Frontal cortex (tissue), 3 donors: ENCODE measurements at regions not wholly inside any gene's neighbourhood (a gene's known extent, or its start where the extent isn't known, plus 50 kb on each side); places are given as distances from the start of the nearest gene placed in this dataset.

Source experiments
- DNase-seq, 2 donors: peaks; one replicate each; pipeline ENCODE4 v3.0.0; 2012; ENCODE audit warnings: low spot score in 2 of 2
- FAIRE-seq: peaks from 2 replicates; lab custom pipeline; 2012; peaks lifted over from hg19 to GRCh38; lab: Jason Lieb, UNC
- donor health status: control.
- donor health status: control.
- donor health status: control.

DNA sequence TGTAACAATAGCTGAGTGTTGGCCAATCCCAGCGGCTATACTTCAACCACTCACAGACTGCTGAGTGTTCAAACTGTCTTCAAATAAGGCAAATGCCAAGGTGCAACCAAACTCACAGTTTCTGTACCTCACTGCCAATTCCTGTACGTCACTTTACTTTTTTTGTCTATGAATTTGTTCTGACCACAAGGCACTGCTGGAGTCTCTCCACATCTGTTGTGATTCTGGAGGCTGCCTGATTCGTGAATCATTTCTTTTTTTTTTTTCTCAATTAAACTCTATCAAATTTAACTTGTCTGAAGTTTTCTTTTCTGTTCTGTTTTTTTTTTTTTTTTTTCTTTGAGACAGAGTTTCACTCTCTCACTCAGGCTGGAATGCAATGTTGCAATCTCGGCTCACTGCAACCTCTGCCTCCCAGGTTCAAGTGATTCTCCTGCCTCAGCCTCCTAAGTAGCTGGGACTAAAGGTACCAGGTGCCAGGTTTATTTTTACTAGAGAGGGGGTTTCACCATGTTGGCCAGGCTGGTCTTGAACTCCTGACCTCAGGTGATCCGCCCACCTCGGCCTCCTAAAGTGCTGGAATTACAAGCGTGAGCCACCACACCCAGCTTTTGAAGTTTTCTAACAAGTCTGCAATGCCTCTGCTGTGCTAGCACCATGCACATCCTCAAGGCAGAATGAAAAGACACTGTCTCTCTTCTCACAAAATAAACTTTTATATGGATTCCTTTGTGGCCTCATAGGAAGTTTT is 401.7 kb downstream of the IRS2 start:
- FAIRE-seq, result no peak
- DNase-seq, result no peak

DNA sequence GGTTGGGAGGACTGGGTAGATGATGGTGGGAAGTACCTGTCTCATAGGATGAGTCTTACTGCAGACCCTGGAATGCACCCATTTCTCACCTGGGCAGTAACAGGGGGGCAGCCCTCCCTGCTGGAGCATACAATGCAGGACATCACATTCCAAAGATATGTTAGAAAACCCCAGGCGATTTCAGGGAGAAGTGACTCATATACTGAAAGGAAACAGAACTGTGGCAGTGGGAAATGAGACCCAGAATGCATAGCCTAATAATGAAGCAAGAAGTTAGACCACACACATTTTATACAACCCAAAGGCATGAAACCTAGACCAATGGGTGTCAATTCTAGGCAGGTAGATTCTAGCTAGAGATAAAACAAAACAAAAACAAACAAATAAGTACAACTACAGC is 402.7 kb downstream of the IRS2 start:
- no peak for FAIRE-seq
- DNase-seq, result no peak

DNA sequence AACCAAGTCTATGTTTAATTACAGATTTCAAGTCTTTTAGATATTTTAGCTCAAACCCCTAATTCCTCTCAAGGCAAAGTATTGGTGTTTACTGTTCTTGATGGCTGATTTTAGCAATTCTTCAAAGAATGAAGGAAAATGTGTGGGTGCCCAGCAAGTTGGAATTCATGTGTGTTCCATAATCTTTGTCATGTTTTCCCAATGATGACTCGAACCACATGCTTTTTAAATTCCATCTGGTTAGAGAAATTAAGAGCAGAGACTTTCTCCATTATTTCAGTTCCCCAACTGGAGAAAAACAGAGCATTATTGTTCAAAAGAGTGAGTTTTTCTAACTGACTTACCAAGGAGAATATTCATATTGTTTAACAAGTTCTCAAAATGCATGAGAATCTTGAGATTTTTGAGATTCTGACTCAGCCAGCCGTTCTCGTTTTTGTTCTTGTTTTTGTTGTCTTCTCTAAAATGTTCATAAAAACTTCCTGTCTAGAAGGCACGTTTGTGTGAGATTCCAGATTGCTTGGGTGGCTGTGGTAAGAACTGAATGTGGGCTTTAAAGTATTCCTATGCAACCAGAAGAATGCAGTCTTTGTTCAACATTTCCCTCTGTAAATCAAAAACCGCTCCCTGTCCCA is 404.7 kb downstream of the IRS2 start:
- FAIRE-seq, result no peak
- DNase-seq, result no peak

DNA sequence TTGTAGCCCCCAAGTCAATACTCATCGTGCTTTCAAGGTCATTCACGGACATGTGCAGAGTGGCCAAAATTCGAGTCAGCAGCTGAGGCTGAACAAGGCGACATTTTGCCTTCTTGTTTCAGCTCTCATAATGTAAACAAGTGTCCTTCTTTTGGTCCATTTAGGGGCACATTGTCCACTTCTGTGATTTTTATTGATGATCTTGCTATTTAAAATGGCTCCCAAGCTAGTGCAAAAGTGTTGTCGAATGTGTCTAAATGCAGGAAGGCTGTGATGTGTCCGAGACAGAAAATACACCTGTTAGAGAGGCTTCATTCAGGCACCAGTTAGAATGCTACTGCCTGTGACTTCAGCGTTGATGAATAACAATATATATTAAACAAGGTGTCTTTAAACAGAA is 405.9 kb downstream of the IRS2 start:
- no peak for DNase-seq
- FAIRE-seq, result no peak

DNA sequence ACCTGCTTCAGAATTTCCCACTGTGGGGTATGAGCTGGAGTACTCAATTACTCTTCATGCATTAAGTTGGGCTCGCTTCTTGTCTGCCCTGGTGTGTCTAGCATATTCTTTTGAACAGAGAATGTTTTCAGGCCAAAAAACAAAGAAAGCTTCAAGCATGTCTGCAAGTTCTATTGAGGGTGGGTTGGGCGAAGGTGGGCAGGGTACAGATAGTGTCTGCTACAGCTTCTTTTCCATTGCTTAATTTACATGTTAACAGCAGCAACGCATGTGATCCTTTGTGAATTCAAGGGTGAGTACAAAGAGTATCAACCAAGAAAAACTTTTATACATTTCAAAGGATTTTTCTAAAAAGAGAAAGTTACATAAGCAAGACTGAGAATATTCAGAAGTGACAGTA is 406.5 kb downstream of the IRS2 start:
- no peak for FAIRE-seq
- DNase-seq, result no peak

DNA sequence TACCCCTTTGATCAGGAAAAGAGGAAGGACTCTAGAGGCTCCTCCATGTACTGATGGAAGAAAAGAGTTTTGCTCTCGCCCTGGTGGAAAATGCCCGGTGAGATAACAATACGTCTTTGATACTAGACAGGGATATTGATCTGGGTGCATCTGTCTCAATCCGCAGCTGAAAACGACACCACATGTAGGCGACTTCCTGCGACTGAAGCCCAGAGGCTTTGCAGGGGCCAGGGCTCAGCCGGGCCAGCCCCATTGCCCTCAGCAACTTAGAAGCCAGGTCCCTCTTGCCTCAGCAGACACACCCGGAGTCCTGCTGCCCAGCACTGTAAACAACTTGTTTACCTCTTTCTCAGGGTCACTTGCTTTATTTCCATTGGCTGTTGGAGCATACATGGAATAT is 409.4 kb downstream of the IRS2 start:
- DNase-seq (no peak), FAIRE-seq (no peak)

DNA sequence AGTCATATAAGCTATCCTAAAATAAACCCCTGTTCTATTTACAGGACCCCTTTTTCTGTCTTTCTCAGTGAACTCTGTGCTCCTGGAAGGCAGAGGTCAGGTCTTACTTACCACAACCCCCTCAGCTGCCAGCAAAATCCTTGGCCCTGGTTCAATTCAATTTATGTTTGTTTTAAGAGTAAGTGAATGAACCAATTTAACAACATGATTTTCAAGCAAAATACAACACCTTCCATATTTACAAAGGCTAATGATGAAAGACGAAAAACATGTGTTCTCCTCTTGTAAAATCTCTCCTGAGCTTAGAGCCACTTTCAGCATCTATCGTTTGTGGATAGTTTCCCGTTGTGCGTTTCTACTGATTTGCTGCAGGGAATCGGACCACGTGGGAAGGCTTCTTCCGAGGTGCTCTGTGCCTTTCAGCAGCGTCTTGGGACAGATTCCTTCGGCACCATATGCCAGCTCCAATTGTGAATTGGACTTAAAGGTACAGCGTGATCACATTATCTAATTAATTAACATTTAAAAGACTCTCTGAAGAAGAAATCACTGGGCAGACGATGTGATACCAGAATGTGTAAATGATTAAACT is 411.7 kb downstream of the IRS2 start:
- FAIRE-seq, result no peak
- no peak for DNase-seq

DNA sequence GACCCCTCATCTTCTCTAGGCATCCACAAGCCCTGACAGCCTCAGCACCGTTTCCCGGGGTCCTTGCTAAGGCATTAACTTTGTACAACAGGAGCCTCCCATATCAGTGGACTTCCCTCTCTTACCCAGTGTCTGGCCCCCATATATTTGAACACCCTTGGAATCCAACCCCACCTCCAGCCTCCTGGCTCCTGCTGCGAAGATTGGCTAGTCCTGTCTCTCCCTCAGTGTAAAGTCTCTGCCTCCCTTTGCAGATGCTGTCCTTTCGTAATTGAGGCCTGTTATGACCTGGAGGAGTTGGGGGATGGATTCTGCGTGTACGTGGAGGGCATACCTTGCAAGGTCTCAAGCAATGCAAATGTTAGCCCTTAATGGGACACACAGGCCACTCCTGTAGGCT is 413.7 kb downstream of the IRS2 start:
- no peak for FAIRE-seq
- no peak for DNase-seq

DNA sequence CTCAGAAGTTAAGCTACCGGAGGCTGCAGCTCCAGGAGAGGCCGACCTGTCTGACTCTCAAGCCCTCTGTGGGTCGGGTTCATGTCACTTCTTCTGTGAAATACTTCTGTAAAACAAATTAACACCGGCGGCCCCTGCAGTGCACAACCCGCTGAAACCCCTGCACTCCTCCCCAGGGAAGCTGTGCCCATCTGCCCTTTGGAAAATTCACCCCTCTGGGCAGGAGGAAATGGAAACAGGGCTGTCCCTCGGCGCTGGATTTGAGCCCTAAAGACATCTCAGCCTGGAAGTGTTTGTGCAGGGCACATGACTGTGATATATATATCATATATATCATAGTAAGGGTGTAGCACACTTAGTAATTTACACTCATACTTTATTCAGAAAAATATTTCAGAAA is 415.3 kb downstream of the IRS2 start:
- DNase-seq (no peak), FAIRE-seq (no peak)

DNA sequence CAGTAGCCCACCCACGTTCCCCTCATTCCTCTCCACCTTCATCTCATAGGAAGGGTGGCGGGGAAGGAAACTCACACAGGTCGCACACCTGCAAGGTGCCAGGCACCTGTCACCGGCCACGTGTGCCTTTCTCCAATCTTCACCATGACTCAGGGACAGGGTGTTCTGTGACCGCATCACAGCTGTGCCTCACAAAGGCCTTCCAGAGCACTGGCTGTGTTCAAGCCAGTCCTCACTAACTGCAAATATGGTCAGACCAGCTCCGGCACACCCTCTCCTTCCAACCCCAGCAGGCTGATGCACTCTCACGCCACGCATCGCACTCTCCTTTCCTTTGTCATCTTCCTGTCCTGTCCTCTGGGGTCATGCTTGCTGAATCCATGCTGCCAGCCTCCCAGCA is 415.9 kb downstream of the IRS2 start:
- no peak for FAIRE-seq
- no peak for DNase-seq

DNA sequence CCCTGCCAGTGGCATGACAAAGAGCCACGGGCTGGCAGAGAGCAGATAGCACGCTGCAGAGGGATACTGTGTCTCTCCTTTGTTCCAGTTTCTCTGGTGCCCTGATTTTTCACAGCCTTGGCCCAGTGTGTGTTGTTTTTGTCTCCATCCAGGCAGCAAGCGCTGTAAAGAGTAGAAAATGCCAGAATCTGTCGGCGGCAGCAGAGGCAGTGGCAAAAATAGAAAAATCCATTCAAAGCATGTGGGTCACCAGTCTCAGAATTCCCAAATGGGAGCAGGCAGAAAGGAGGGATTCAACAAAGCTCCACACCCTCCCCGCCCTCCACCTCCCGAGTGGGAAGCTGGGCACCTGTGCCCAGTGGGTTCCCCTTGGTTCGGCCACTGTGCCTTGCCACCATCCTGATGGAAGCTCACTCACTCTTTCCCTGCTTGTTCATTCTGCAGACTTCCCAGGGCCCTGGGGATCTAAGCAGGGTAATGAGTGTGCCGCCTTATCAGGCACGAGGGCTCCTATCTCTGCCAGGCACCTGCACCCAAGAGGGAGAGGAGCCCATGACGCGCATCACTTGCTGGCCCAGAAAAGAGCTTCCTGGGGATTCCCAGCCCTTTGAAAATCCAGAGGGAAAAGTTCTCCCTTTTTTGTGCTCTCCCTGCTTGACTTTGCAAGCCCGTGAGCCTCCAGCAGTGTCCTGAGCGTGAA is 416.9 kb downstream of the IRS2 start:
- peak; percentile 8 to 44 for DNase-seq
- FAIRE-seq, result no peak

DNA sequence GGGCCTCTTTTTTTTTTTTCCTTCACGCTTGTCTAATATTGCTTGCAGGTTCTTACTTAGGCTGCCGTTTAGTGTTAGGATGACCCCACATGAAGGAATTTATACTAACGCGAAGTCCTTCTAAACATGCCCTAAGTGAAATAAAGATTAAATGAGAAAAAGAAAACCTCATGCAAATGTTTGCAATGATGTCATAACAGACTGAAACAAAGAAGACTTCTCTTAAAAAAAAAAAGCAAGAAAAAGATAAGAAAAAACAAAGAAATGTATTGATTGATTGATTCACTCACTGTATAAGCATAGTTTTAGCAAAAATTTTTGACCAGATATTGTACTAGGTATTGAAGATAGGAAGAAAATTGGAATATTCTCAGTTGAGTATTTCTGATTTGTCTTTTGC is 418.2 kb downstream of the IRS2 start:
- no peak for FAIRE-seq
- no peak for DNase-seq

DNA sequence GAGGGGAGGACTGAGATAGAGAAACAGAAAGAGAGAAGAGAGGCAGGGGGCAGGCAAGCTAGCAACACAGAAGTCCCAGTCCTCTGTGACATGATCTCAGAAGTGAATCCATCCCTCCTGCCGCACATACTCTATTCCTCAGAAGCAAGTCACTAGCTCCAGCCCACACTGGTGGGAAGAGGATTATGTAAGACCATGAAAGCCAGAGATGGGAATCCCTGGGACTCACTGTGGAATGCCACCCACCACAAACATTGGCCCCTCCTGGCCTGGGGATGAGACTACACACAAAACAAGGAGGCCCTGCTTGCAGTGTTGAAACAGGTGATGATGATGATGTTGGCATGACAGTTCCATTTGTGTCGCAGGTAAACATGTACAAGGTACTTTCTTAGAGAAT is 419.9 kb downstream of the IRS2 start:
- DNase-seq, result no peak
- no peak for FAIRE-seq

DNA sequence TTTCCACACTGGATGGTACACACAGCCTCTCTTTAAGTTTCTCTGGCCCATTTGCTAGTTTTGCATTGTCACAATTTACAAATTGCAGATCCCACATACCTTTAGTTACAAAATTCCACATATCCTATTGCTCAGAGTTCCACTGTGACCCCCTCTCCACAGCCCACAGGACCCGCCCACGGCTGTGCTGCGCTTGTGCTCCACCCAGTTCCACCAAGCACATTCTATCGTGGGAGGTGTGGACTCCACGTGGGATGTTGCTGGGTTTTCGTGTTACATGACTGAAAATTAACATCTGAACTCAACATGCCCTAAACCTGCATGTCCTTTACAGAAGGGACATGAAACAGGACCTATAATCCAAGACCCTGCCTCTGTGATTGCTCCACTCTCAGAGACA is 423.0 kb downstream of the IRS2 start:
- FAIRE-seq, result no peak

DNA sequence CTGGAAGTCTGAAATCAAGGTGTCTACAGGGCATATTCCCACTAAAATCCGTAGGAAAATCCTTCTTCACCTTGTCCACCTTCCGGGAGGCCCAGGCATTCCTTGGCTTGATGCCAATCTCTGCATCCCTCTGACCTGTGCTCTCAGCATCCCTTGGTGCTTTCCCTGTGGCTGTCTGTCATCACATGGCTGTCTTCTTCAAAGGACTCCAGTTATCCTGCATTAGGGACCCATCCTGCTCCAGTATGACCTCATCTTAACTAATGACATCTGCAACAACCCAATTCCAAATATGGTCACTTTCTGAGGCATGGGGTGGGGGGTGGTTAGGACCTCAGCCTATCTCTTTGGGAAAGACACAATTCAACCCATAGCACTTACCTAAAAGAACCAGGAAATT is 423.8 kb downstream of the IRS2 start:
- FAIRE-seq, result no peak

More for the DNA sequence above, 423.0 kb downstream of the IRS2 start:
- no peak for DNase-seq

DNA sequence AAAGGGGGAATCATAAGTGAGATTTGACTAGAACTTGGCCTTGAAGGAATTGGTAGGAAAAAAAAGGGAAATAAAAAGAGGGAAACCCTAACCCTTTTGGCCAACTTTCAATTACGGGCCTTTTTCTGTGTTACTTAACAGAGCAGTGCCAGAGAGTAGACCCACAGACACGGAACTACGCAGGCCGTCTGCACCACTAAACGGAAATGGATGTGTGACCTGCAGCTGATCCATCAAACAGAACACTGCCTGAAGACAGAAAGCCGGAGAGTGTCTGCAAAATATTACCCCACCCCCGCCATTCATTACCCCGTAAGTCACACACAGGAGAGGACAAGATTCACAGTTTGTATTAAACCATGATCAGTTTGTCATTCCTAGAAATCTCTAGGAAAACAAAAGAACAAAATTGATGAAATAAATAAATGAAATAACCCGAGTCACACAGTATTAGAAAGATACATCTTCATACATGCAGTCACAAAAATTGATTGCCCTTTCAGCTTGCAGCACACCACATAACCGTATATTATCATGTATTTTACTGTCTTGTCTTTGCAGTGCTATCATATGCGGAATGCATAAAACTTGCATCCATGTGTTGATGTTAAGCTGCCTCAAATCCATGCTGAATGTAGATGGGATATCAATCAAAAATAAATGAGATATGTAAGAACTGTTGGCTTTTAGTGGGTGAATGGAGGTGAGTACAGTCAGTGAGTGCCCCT is 424.7 kb downstream of the IRS2 start:
- no peak for FAIRE-seq
- DNase-seq, result no peak

More for the DNA sequence above, 423.8 kb downstream of the IRS2 start:
- DNase-seq, result no peak

DNA sequence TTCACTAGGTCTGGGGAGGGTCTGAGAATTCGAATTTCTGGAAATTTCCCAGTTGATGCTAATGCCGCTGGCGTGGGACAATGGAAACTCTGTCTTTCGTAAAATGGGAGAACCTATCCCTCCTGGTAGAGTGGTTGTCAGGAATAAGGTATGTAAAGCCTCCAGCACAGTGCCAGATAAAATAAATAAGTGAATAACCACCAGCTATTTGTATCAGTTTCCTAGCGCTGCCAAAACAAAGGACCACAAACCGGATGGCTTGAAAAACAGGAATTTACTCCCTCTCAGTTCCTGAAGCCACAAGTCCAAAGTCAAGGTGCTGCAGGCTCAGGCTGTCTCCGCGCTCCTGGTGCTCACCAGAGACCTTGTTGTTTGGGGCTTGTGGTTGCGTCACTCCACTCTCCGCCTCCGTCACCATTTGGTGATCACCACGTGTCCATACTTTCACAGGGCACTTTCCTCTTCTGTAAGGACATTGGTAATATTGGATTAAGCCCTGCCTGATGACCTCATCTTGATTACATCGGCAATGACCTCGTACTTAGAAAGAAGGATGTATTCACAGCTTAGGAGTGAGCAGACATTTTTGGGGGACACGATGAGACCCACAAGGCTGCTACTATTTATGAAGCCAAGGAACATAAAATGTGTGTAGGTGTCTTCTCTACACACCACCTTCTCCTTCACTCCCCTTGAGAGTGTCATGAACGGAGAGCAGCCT is 428.5 kb downstream of the IRS2 start:
- DNase-seq (no peak), FAIRE-seq (no peak)

DNA sequence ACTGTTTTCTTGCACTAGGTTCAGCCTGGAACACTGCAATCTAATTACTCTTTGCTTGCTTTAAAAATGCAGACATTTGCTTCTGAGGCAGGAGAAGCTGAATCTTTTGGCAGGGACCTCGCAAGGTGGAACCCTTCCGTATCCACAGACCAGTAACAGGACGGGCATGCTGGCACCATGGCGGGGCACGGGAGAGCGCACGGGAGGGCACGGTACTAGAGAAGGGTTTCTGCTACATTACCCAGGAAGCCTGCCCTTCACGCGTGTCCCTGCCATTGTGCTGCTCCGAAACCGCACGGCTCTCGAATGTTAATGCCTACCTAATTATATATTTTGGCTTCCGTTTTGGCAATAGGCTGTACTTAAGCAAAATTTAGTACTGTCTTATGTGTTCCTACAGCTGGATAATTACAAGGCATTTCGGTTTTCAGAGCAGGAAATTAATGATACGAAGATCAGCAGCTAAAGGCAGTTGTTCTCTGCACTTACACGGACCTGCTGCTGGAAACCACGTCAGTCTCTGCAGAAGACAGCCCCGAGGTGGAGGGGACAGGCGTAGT is 430.4 kb downstream of the IRS2 start:
- DNase-seq, result no peak

DNA sequence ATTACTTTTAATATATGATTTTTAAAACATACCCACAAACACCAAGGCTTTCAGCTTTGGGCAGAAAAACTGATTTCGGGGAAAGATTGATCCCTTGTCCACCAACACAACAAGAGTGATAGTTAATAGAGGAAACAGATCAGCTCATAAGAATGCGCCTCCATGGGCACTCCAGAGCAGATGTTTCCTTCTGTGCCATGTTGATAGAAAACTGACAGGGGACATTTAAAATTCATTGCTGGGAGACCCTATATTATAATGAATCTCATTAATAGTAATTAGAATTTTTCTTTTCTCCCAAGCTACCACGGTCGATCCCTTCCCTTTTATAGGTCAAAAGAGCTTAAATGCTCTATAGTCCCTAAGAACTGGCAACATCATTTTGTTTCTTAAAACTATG is 431.2 kb downstream of the IRS2 start:
- DNase-seq (no peak), FAIRE-seq (no peak)

More for the DNA sequence above, 430.4 kb downstream of the IRS2 start:
- no peak for FAIRE-seq
